ENCODE measurements at regions not wholly inside any gene's neighbourhood (a gene's known extent, or its start where the extent isn't known, plus 50 kb on each side); places are given as distances from the start of the nearest gene placed in this dataset.
"Not testable (repeated sequence)": the region's sequence is repeated elsewhere in the genome, so short reads cannot be mapped to it uniquely, and the experiment has no call there.

DNA sequence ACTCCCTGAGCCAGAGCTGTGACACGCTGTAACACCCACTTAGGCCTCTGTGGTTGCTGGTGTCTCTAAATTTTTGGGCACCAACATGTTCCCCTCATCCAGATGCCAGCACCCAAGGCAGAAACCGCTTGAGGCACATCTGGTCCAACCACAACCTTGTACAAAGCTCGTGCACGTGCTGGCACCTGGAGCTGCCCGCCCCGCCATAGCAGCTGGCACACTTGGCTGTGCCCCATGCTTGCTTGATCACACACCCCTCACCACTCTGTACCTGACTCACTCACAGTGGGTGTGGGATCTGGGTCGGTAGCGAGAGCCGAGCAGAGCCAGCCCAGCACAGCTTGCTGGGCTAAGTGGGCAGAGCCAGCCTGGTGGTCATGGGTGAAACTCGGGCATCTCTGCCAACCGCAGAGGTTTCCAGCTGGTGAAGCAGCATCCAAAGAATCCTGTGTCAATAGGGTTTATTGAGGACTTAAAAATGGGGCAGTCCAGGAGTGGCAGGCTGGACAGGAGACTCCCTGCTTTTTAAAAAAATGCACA lies 1210.4 kb downstream of the TYW1 start:
- no peaks in the 10 kb centered on the region for H3K9me3 ChIP-seq (ENCODE audit: low read length)
- H3K4me1 ChIP-seq (ENCODE audit: insufficient read depth, low read length): no peaks in the 10 kb centered on the region
- H3K36me3 ChIP-seq (ENCODE audit: insufficient read depth, low read length): no peaks in the 10 kb centered on the region
- no peak overlapping the region for H3K4me3 ChIP-seq (ENCODE audit: low read length)
- H3K27me3 ChIP-seq (ENCODE audit: insufficient read depth, low read length): no peaks in the 10 kb centered on the region
- no peak overlapping the region for H2AFZ ChIP-seq (ENCODE audit: low read depth, low read length)

DNA sequence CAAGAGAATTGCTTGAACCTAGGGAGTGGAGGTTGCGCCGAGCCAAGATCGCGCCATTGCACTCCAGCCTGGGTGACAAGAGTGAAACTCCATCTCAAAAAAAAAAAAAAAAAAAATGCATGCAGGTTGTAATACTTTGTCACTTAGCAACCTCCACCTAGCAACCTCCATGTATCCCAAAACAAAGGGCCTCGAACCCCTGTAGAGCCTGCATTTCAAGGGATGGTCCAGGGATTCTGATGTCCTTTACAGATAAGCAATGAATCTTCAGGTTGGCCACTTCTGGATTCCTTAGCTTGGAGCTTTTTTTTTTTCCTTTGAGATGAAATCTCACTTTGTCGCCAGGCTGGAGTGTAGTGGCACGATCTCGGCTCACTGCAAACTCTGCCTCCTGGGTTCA lies 1211.0 kb downstream of the TYW1 start:
- H3K36me3 ChIP-seq (ENCODE audit: insufficient read depth, low read length): no peaks in the 10 kb centered on the region
- H3K9me3 ChIP-seq (ENCODE audit: low read length): no peaks in the 10 kb centered on the region
- no peaks in the 10 kb centered on the region for H3K27me3 ChIP-seq (ENCODE audit: insufficient read depth, low read length)
- no peaks in the 10 kb centered on the region for H3K4me1 ChIP-seq (ENCODE audit: insufficient read depth, low read length)
- H2AFZ ChIP-seq (ENCODE audit: low read depth, low read length): no peak overlapping the region
- H3K4me3 ChIP-seq (ENCODE audit: low read length): no peak overlapping the region

DNA sequence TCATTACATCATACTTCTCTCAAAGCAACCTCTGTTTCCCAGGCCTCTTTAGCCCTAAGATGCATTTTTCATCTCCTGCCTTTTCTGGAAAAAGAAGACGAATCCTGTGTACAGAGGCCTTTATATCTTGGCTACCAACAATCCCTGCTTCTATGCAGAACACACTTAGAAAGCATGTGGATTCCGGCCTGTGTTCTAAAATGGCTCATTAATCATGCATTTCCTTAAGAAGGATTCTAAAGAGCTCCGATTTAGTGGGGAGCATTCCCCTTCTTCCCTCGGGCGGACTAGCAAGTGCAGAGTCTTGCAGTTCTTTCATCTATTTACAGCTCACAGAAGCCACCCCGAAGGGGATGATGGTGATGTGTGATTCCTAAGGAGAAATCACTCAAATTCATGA lies 1212.9 kb downstream of the TYW1 start:
- no peaks in the 10 kb centered on the region for H3K36me3 ChIP-seq (ENCODE audit: insufficient read depth, low read length)
- no peaks in the 10 kb centered on the region for H3K4me1 ChIP-seq (ENCODE audit: insufficient read depth, low read length)
- no peaks in the 10 kb centered on the region for H3K27me3 ChIP-seq (ENCODE audit: insufficient read depth, low read length)
- H3K9me3 ChIP-seq (ENCODE audit: low read length): no peaks in the 10 kb centered on the region
- H2AFZ ChIP-seq (ENCODE audit: low read depth, low read length): no peak overlapping the region
- H3K4me3 ChIP-seq (ENCODE audit: low read length): no peak overlapping the region

DNA sequence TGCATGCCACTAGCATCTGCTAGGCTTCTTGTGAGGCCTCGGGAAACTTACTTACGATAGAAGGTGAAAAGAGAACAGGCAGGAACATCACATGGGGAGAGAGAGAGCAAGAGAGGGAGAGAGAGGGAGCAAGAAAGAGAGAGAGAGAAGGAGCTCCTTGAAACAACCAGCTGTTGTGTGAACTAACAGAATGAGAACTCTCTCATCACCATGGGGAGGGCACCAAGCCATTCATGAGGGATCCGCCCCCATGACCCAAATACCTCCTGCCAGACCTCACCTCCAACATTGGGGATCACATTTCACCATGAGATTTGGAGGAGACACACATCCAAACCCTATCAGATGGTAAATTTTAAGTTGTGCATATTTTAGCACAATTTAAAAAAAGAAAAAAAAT lies 1217.2 kb downstream of the TYW1 start:
- no peaks in the 10 kb centered on the region for H3K27me3 ChIP-seq (ENCODE audit: insufficient read depth, low read length)
- no peak overlapping the region for H2AFZ ChIP-seq (ENCODE audit: low read depth, low read length)
- H3K36me3 ChIP-seq (ENCODE audit: insufficient read depth, low read length): no peaks in the 10 kb centered on the region
- no peaks in the 10 kb centered on the region for H3K4me1 ChIP-seq (ENCODE audit: insufficient read depth, low read length)
- H3K9me3 ChIP-seq (ENCODE audit: low read length): no peaks in the 10 kb centered on the region
- no peak overlapping the region for H3K4me3 ChIP-seq (ENCODE audit: low read length)

DNA sequence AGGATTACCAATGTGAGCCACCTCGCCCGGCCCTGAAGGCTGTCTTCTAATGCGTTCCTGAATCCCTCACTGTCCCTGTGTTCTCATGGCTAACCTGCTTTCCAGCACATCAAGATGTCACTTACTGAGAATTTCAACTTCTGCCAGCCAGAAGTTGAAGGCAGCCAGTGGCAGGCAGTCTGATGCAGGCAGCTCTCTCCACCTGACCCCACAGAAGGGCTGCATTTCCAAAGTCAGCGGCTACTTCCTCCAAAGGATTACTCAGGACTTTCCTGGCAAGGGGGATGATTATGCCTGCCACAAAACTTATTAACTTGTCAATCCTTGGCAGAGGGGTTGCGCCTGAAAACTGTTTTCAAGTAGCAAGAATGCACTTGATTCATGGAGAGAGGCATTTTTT lies 1219.4 kb downstream of the TYW1 start:
- H3K36me3 ChIP-seq (ENCODE audit: insufficient read depth, low read length): no peaks in the 10 kb centered on the region
- no peak overlapping the region for H3K4me3 ChIP-seq (ENCODE audit: low read length)
- H3K9me3 ChIP-seq (ENCODE audit: low read length): no peaks in the 10 kb centered on the region
- H3K4me1 ChIP-seq (ENCODE audit: insufficient read depth, low read length): no peaks in the 10 kb centered on the region
- H3K27me3 ChIP-seq (ENCODE audit: insufficient read depth, low read length): no peaks in the 10 kb centered on the region
- no peak overlapping the region for H2AFZ ChIP-seq (ENCODE audit: low read depth, low read length)

DNA sequence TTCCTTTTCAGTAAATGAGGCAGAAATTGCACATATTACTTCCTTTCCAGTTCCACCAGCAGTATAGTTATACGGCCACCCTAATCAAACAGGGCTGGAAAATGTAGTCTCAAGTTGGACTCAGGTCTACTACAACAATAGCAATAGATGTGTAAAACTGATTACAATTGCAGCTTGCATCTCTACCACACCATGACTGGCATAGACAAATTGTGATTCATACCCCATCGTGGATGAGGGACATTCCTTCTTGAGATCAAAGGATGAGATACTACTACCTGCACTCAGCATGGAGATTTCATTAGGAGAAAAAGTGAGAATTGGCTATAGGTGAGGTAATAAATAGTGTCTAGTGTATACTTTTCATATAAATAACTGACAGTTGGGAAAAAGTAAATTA lies 1220.8 kb downstream of the TYW1 start:
- no peaks in the 10 kb centered on the region for H3K27me3 ChIP-seq (ENCODE audit: insufficient read depth, low read length)
- H2AFZ ChIP-seq (ENCODE audit: low read depth, low read length): no peak overlapping the region
- no peaks in the 10 kb centered on the region for H3K4me1 ChIP-seq (ENCODE audit: insufficient read depth, low read length)
- H3K9me3 ChIP-seq (ENCODE audit: low read length): no peaks in the 10 kb centered on the region
- no peaks in the 10 kb centered on the region for H3K36me3 ChIP-seq (ENCODE audit: insufficient read depth, low read length)
- H3K4me3 ChIP-seq (ENCODE audit: low read length): no peak overlapping the region

DNA sequence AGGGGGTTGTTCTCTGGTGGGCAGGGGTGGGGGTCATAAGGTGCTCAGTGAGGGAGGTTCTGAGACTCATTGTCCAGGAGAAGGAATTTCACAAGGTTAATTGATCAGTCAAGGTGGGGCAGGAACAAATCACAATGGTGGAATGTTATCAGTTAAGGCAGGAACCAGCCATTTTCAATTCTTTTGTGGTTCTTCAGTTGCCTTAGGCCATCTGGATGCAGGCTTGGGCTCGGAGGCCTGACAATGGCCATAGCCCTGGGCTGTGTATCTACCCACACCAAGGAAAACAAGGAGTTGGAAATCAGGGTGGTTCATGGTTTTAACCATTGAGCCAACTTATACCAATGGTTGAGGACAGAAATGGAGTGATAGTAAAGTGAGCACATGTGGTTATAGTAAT lies 1221.8 kb downstream of the TYW1 start:
- Histone ChIP-seq H3K4me3 (ENCODE audit: low read length) (no peak overlapping the region), H3K9me3 (ENCODE audit: low read length) (no peaks in the 10 kb centered on the region), H3K27me3 (ENCODE audit: insufficient read depth, low read length) (no peaks in the 10 kb centered on the region), H2AFZ (ENCODE audit: low read depth, low read length) (no peak overlapping the region), H3K4me1 (ENCODE audit: insufficient read depth, low read length) (no peaks in the 10 kb centered on the region), H3K36me3 (ENCODE audit: insufficient read depth, low read length) (no peaks in the 10 kb centered on the region)

DNA sequence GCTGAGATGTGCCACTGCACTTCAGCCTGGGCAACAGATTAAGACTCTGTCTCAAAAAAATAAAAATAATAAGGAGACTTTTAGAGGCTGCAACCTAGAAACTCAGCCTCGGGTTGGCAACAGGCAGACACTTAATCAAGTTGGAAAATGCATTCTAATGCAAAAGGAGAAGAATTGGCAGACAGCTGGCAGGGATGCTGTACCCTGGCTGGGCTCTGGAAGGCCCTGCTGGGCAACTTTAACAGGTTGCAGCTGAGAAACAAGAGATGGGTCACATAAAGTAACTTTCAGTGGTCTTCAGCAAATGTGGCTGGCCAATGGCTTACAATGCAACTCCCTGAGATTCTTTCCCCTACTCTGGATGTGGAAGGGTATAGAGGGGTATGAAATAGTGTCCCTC lies 1225.7 kb downstream of the TYW1 start:
- H3K4me3 ChIP-seq (ENCODE audit: low read length): no peak overlapping the region
- H3K9me3 ChIP-seq (ENCODE audit: low read length): no peaks in the 10 kb centered on the region
- no peaks in the 10 kb centered on the region for H3K4me1 ChIP-seq (ENCODE audit: insufficient read depth, low read length)
- H3K36me3 ChIP-seq (ENCODE audit: insufficient read depth, low read length): no peaks in the 10 kb centered on the region
- no peak overlapping the region for H2AFZ ChIP-seq (ENCODE audit: low read depth, low read length)
- H3K27me3 ChIP-seq (ENCODE audit: insufficient read depth, low read length): no peaks in the 10 kb centered on the region

DNA sequence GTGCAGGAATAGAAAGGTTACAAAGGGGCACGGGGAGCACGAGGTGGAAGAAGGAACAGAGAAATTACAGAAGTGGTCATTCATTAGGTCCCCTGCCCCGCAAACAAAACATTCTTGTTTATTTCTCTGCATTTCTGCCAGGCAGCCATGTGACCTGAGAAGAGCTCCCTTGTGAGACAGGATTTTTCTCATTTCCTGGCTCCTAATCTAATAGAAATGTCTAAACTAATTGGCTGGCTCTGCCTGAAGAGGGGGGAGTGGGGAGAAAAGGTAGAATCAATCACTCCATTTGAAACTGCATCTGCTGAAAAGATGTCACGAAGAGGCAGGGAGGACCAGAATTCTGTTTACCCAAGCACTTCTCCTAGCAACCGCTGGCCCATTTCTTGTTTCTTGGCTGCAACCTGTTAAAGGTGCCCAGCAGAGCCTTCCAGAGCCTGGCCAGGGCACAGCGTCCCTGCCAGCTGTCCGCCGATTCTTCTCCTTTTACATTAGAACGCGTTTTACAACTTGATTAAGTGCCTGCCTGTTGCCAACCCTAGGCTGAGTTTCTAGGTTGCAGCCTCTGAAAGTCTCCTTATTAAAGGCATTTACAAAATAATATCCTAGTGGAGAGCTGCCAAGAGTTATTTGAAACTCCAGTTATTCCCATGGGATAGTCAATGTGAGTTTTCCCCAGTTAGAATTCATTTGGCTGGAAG lies 1227.6 kb downstream of the TYW1 start:
- Histone ChIP-seq H2AFZ (ENCODE audit: low read depth, low read length) (no peak overlapping the region), H3K36me3 (ENCODE audit: insufficient read depth, low read length) (no peaks in the 10 kb centered on the region), H3K4me1 (ENCODE audit: insufficient read depth, low read length) (no peaks in the 10 kb centered on the region), H3K27me3 (ENCODE audit: insufficient read depth, low read length) (no peaks in the 10 kb centered on the region), H3K9me3 (ENCODE audit: low read length) (no peaks in the 10 kb centered on the region), H3K4me3 (ENCODE audit: low read length) (no peak overlapping the region)

DNA sequence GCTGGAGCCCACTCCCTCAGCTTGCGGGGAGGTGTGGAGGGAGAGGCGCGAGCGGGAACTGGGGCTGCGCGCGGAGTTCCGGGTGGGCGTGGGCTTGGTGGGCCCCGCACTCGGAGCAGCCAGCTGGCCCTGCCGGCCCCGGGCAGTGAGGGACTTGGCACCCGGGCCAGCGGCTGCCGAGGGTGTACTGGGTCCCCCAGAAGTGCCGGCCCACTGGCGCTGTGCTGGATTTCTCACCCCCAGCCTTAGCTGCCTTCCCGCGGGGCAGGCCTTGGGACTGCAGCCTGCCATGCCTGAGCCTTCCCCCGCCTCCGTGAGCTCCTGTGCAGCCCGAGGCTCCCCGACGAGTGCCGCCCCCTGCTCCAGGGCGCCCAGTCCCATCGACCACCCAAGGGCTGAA lies 1234.4 kb downstream of the TYW1 start:
- not testable (repeated sequence) for H3K36me3 ChIP-seq (ENCODE audit: insufficient read depth, low read length); H3K4me3 ChIP-seq (ENCODE audit: low read length); H3K4me1 ChIP-seq (ENCODE audit: insufficient read depth, low read length); H3K9me3 ChIP-seq (ENCODE audit: low read length); H3K27me3 ChIP-seq (ENCODE audit: insufficient read depth, low read length); H2AFZ ChIP-seq (ENCODE audit: low read depth, low read length)

DNA sequence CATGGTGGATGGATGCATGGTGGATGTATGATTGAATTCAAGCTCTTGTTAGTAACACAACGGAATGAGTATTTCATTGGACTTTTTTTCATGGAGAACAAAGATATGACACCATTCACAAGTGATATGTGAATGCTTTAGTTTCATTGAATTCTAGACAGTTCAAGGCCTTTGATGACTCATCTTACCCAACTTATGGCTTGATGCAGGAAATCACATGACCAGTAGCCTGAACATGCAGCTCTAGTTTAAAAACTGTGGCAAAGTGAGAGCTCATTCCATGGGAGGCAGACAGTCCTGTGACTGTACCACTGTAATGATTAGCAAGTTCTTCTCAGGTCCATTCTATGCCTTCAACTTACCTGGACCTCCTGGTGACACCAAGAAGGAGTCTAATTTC lies 1239.3 kb downstream of the TYW1 start:
- H3K4me3 ChIP-seq (ENCODE audit: low read length): no peak overlapping the region
- no peaks in the 10 kb centered on the region for H3K4me1 ChIP-seq (ENCODE audit: insufficient read depth, low read length)
- no peaks in the 10 kb centered on the region for H3K9me3 ChIP-seq (ENCODE audit: low read length)
- no peaks in the 10 kb centered on the region for H3K36me3 ChIP-seq (ENCODE audit: insufficient read depth, low read length)
- no peak overlapping the region for H2AFZ ChIP-seq (ENCODE audit: low read depth, low read length)
- no peaks in the 10 kb centered on the region for H3K27me3 ChIP-seq (ENCODE audit: insufficient read depth, low read length)

DNA sequence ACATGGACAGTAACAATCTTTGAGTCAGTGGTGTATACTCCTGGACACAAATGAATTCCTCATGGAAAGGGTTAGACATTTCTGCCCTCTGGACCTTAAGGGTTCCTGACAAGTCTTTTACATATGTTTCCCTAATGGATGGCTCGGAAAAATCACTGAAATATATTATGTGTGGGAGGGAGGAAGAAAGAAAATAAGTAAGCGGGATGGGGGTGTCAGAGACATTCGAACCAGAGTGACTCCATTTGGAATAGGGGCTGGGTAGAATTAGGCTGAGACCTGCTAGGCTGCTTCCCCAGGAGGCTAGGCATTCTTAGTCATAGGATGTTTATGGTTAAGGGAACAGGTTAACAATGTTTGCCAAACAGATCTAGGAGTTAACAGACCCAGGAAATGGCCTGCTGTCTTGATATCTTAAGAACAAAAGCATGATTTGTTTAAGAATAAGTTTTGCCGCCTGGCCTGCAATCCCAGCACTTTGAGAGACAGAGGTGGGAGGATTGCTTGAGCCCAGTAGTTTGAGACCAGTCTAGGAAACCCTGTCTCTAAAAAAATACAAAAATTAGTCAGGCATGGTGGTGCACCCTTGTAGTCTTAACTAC lies 1241.7 kb downstream of the TYW1 start:
- Histone ChIP-seq H3K4me3 (ENCODE audit: low read length) (no peak overlapping the region), H3K9me3 (ENCODE audit: low read length) (no peaks in the 10 kb centered on the region), H2AFZ (ENCODE audit: low read depth, low read length) (no peak overlapping the region), H3K36me3 (ENCODE audit: insufficient read depth, low read length) (no peaks in the 10 kb centered on the region), H3K4me1 (ENCODE audit: insufficient read depth, low read length) (no peaks in the 10 kb centered on the region), H3K27me3 (ENCODE audit: insufficient read depth, low read length) (no peaks in the 10 kb centered on the region)

DNA sequence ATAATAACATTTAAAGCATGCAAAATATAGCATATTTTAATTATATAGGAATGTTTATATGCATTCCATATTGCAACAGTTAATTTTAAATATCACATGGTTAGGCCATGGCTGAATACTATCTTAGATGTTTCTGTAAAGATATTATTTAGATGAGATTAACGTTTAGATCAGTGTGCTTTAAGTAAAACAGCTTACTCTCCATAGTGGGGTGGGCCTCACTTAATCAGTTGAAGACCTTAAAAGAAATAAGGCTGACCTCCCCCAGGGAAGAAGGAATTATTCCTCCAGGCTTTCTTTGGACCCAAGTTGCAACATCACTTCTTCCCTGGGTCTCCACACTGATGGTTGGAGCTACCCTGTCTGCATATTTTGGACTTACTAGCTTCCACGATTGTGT lies 1246.5 kb downstream of the TYW1 start:
- Histone ChIP-seq H3K4me3 (ENCODE audit: low read length) (no peak overlapping the region), H3K9me3 (ENCODE audit: low read length) (no peaks in the 10 kb centered on the region), H3K27me3 (ENCODE audit: insufficient read depth, low read length) (no peaks in the 10 kb centered on the region), H3K36me3 (ENCODE audit: insufficient read depth, low read length) (no peaks in the 10 kb centered on the region), H3K4me1 (ENCODE audit: insufficient read depth, low read length) (no peaks in the 10 kb centered on the region), H2AFZ (ENCODE audit: low read depth, low read length) (no peak overlapping the region)

DNA sequence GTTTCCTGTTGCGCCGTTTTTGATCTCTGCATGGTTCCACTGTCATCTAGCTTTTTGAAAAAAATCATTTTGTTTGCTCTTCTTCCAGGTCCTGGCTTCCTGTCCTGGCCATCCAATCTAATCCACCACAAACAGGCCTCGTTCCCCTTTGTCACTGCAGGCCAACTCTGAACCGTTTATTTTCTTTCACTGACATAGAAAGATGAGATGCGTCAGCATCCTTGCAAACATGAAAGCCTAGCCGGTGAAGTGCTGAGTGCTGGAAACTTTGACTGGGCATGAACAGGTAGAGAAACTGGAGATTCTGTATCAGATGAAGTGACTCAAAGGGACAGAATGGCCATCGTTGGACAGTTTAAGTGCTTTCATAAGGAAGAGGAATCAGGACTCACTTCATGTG lies 1247.8 kb downstream of the TYW1 start:
- no peaks in the 10 kb centered on the region for H3K36me3 ChIP-seq (ENCODE audit: insufficient read depth, low read length)
- H3K9me3 ChIP-seq (ENCODE audit: low read length): no peaks in the 10 kb centered on the region
- no peaks in the 10 kb centered on the region for H3K4me1 ChIP-seq (ENCODE audit: insufficient read depth, low read length)
- H2AFZ ChIP-seq (ENCODE audit: low read depth, low read length): no peak overlapping the region
- no peaks in the 10 kb centered on the region for H3K27me3 ChIP-seq (ENCODE audit: insufficient read depth, low read length)
- no peak overlapping the region for H3K4me3 ChIP-seq (ENCODE audit: low read length)
